HUDEP-2 (cell line): ENCODE measurements at regions not wholly inside any gene's neighbourhood (a gene's known extent, or its start where the extent isn't known, plus 50 kb on each side); places are given as distances from the start of the nearest gene placed in this dataset.
"Not testable (repeated sequence)": the region's sequence is repeated elsewhere in the genome, so short reads cannot be mapped to it uniquely, and the experiment has no call there.

Experiments
- DNase-seq, 76 experiments: peaks; one replicate each; lab custom pipeline; 2025; ENCODE audit not compliant: unreplicated experiment in 76 of 76; lab: John Stamatoyannopoulos, UW

GRCh38 chr16:65828296-65828695, 538.2 kb upstream of the CDH5 start:
- no peak for DNase-seq

- no peak for DNase-seq
Observed at GRCh38 chr16:65827231-65827630, 539.3 kb upstream of the CDH5 start.

DNA sequence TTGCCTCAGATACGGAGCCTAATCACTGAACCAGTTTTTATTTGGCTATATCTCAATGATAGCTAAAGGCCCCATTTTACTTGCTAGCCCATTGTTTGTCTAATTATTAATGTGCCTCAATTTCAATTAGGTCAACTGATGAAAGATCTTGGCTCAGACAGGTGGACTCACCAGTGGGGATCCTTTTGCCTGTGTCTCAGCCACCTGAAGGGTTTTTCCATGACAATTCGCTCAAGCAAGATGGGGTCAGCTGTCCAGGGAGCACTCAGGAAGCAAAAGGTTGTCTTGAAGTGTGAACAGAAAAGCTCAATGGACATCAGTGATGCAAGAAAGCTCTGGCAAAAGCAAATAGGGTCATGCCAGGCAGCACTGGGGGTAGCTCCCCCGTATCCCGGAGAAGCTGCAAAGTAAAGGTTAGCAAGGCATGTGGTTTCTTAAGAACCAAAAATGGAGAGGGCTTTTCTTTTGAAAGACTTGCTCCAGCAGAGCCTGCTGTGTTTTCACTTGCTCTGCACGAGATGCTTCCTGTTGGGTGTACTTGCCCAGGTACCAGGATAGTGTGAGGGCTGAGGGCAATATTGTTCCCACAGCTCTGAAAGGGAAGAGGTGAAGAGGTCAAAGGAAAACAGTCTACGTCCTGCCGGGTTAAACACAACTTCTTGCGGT, 541.2 kb upstream of the CDH5 start:
- no peak for DNase-seq

GRCh38 chr16:65822148-65822547, 544.3 kb upstream of the CDH5 start:
- no peak for DNase-seq

DNA sequence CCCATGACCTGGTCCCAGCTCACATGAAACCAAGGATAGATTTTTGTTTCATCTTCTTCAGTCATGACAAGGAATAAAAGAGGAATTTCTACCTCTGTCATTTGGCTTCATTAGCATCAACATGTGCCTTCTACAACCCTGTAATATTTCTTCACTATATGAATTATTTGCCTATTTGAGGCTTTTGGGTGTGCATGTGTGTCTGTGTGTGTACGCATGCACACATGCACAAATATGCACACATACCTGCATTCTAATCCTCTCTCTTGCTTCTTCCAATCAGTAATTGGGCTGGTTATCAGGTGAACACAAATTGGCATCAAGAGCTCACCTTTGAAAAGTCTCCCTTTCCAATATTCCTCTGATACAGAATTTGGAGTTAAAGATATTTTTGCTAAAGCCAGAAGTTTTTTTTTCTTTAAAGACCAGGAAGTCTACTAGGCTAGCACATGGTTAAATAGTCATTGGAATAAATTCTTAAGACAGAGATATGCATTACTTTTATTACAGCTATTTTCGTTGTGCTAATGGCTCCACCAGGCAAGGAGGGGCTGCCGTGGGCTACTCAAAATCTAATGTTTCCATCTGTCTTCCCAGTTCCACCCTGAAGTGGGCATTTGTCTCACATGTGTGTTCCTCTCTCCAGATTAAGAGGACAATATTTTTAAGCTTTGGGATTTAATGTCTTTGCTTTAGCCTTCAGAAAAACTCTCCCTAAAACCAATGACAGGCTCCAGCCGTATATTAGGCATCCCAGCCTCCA, 547.2 kb upstream of the CDH5 start:
- no peak for DNase-seq

DNA sequence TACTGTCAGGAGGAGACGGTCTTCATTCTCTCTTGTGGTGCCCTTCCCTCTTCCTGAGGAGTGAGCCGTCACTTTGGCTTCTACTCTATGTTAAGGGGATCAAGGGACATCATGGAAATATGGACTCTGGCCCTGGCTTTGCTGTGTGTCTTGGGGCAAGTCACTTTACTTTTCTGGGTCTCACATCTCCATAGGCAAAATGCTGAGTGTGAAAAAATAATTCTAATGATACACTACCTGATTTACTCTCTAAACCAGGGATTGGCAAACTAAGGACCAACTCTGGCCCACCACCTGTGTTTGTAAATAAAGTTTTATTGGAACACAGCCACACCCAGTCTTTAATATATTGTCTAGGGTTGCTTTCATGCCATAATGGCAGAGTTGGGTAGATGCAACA, 548.7 kb upstream of the CDH5 start:
- no peak for DNase-seq

DNA sequence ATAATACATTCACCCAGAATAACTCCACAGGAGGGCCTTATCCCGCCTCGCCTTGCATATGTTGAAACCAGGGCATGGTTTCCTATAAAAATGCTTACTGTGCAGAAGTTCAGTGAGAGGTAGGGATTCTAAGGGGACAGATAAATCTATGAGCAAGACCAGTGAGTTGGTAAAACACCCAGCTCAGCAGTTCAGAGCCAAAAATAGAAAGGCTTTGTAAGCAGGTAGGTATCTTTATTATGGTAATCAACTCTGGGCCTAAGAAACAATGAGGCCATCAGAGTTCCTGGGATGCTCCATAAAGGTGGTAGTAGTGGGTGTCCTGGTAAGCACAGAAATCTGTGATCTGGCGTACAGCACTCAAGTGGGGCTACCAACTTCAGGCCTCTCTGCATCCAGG, 549.4 kb upstream of the CDH5 start:
- DNase-seq = no peak

GRCh38 chr16:65816556-65816955, 549.9 kb upstream of the CDH5 start:
- DNase-seq = no peak

DNA sequence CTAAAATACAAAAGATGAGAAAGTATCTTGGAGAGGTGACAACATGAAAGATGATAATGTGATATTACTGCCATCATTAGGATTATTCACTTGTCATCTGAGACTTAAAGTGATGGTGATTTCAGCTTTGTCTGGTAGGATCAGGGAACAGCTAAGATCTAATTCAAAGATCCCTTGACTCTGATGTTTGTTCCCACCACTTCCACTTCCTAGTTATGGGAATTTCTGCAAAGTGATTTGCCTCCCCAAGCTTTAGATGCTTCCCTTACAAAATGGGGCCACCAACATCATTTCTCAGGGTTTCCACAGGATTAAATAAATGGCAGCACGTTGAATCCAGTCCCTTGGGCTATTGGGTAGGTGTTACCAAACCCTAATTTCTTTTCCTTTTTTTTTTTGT, 550.8 kb upstream of the CDH5 start:
- DNase-seq = no peak

- not testable (repeated sequence) for DNase-seq
Observed at GRCh38 chr16:65813879-65814278, 552.6 kb upstream of the CDH5 start.

DNA sequence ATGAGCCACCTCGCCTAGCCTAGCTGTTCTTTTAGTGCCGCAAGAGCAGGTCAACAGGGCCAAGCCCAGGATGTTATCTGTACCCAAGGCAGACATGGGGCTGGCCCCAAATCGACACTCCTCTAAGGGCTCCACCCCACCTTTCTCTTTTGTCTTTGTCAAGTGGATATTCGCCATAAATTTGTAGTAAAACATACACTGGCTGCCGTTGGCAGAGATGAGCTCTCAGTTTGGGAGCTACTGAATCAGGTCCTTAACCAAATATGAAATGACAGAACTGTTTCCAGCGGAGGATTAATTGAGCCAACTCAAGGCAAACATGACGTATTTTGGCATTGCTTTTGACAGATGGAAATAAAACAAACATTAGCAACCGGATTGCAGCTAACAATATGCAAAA, 556.9 kb upstream of the CDH5 start:
- DNase-seq = peak in 13 of 76 experiments; percentile 4 to 32 (median 12)

GRCh38 chr16:65808790-65809189, 557.7 kb upstream of the CDH5 start:
- no peak for DNase-seq

DNA sequence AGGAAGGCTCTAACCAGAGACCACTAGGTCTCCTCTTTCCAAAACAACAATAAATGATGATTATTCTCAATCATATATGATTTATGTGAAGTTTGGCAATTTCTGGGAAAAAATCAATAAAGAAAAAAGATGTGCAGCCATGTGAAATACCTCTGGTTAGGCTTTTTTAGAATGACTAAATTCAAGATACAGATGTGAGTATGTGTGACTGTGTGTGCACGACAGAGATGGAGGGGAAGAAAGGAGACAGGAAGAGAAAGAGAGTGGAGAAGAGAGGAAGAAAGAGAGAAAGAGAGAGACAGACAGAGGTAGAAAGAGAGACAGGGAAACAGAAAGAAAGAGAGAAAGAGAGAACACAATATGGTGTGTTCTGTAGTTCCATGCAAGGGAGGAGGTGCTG, 558.6 kb upstream of the CDH5 start:
- DNase-seq = no peak

DNA sequence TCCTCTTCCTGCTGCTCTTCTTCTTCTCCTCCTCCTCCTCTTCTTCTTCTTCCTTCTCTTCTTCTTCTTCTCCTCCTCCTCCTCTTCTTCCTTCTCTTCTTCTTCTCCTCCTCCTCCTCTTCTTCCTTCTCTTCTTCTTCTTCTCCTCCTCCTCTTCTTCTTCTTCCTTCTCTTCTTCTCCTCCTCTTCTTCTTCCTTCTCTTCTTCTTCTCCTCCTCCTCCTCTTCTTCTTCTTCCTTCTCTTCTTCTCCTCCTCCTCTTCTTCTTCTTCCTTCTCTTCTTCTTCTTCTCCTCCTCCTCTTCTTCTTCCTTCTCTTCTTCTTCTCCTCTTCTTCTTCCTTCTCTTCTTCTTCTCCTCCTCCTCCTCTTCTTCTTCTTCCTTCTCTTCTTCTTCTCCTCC, 560.8 kb upstream of the CDH5 start:
- not testable (repeated sequence) for DNase-seq

DNA sequence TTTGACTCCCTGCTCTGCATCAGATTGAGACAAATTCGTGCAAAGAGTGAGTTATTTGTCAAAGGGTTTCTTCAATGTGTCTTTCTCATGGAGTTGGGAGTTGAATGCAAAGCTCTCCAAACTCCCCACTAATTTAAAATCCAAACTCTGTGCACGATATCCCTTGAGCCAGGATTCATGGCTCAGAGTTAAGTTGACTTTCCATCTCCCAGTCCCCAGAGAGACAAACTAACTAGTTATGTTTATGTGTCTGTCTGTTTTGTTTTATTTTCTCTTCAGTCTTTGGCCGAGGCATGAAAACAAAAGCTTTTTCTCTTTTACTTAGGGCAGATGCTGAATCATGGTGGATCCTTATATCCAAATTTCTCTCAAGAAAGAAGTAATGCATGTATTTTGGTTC, 570.0 kb upstream of the CDH5 start:
- no peak for DNase-seq

DNA sequence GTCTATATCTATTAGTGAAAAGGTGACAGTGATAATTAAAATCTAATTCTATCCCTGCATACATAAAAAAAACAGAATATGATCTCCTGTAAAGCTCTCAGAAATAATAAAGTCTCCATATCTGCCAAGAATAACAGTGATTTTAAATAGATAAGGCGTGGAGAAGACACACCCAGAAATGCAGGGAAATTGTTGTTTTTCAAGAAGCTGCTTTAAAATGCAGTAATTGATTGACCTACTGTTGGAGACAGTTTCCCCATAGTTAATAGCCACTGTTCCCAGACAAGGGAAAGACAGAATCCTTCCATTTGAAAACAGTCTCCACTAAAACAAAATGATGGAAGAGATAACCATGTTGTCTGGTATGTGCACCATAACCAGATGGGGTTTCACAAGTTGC, 571.5 kb upstream of the CDH5 start:
- no peak for DNase-seq

- DNase-seq = peak in 6 of 76 experiments; percentile 6 to 26 (median 15)
Observed at GRCh38 chr16:65793781-65794180, 572.7 kb upstream of the CDH5 start.

DNA sequence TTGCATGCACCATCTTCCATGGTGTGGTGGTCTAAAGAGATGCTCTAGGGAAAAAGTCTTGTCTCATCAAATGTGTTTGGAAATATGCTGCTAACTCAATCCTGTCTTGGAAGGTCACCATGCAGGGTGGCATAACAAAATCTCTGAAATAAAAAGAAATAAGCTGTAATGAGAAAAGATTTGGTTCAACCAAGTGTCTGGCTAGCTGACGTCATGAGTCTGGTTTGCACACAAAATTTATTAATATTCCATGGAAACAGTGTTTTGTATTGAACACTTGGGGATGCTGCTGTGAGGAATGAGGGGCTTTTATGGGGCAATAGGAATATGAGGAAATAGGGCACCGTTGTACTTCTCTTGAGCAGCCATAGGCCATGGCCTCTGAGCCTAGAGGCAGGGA, 575.7 kb upstream of the CDH5 start:
- DNase-seq = no peak

DNA sequence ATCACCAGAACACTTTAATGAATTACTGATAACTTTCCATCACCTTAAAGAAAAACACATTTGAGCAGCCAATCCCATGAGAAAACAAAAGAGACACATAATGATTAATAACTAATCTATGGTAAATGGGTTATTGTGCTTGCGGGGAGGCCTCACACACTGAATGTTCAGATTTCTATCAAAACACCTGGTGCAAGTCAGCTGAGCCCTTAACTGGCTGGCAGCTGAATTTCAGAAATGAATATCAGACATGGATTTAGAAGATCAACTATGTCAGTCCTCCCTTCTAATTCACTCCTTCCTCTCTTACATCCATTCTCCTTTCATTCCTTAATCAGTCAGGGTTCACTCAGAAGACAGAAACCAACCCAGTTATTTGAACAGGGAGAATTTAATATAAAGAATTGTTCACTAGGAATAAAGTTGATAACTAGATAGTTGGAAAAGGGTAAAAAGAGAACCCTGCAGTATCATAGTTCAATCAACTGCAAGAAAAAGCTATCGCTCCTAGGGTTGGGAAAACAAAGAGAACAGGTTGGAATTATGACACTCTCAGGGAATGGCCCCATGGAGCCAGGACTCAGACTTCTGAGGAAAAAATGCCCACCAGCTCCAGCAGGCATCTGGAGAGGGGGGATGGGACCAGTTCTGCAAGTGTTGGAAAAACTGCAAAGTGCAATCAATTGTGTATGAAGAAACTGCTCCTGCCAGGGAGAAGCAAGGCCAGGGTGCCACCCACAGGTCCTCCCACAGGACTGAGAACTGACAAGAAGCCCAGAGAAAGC, 577.1 kb upstream of the CDH5 start:
- no peak for DNase-seq

GRCh38 chr16:65788434-65789140, 577.9 kb upstream of the CDH5 start:
- DNase-seq = no peak

DNA sequence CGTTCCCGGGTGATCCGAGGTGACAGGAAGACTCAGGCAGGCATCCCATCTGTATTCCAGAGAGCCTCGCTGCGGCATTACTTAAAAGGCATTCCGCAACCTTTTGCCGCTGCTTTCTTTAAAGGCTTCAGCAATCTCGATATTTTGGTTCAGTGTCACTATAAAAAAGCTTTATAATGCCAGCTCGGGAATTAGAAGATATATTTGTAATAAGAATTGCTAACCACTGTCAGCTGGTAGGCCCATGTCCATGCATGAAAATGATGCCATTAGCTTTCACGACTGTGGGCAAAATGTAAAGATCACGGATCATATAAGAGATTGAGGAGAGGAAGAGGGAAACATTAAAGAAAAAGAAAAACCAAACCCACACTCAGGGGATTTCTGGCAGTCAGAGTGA, 578.6 kb upstream of the CDH5 start:
- no peak for DNase-seq
